Endodermal cell (in vitro differentiated cells): ENCODE measurements at regions not wholly inside any gene's neighbourhood (a gene's known extent, or its start where the extent isn't known, plus 50 kb on each side); places are given as distances from the start of the nearest gene placed in this dataset.

Source experiments
- DNase-seq: peaks from one replicate; pipeline ENCODE4 v3.0.0-alpha.2; 2017
- H3K27ac ChIP-seq: 2 replicates; pipeline ENCODE4 v1.5.1; 2013; ENCODE audit warnings: mild to moderate bottlenecking, low read depth, low read length, moderate library complexity
- H3K27me3 ChIP-seq: 2 replicates; pipeline ENCODE4 v1.6.1; 2013; ENCODE audit warnings: mild to moderate bottlenecking, low read length, moderate library complexity; ENCODE audit not compliant: insufficient read depth, control insufficient read depth, poor library complexity, severe bottlenecking
- H3K36me3 ChIP-seq: 2 replicates; pipeline ENCODE4 v1.7.0; 2013; ENCODE audit warnings: mild to moderate bottlenecking, low read length, moderate library complexity; ENCODE audit not compliant: control insufficient read depth, insufficient read depth
- H3K4me1 ChIP-seq: one replicate; pipeline ENCODE4 v1.7.0; 2013; ENCODE audit warnings: low read length; ENCODE audit not compliant: control insufficient read depth, insufficient read depth
- H3K4me3 ChIP-seq: 2 replicates; pipeline ENCODE4 v1.5.1; 2013; ENCODE audit warnings: mild to moderate bottlenecking, low read length, moderate library complexity
- H3K9ac ChIP-seq: 2 replicates; pipeline ENCODE4 v1.6.1; 2013; ENCODE audit warnings: mild to moderate bottlenecking, low read length, moderate library complexity; ENCODE audit not compliant: poor library complexity, severe bottlenecking; ENCODE audit errors: extremely low read depth
- H3K9me3 ChIP-seq: 2 replicates; pipeline ENCODE4 v1.6.1; 2013; ENCODE audit warnings: mild to moderate bottlenecking, low read length, moderate library complexity; ENCODE audit not compliant: control insufficient read depth
- H3K27ac Mint-ChIP-seq: 2 replicates; pipeline ENCODE4 v1.8.0; 2020; ENCODE audit warnings: mixed read lengths
- H3K27me3 Mint-ChIP-seq: 2 replicates; pipeline ENCODE4 v1.8.0; 2021; ENCODE audit warnings: mild to moderate bottlenecking, mixed read lengths; ENCODE audit not compliant: insufficient read depth
- H3K36me3 Mint-ChIP-seq: 2 replicates; pipeline ENCODE4 v1.8.0; 2020; ENCODE audit warnings: low read depth, mixed read lengths
- H3K4me1 Mint-ChIP-seq: 2 replicates; pipeline ENCODE4 v1.8.0; 2020; ENCODE audit warnings: mixed read lengths
- H3K4me3 Mint-ChIP-seq: 2 replicates; pipeline ENCODE4 v1.8.0; 2020; ENCODE audit warnings: mild to moderate bottlenecking, moderate library complexity, mixed read lengths
- H3K9me3 Mint-ChIP-seq: 2 replicates; pipeline ENCODE4 v1.8.0; 2020; ENCODE audit warnings: mild to moderate bottlenecking, mixed read lengths
- WGBS, 2 experiments: methylation state at CpG; one replicate each; pipeline versions ENCODE4 v1.1.5 to v1.1.7; 2013; ENCODE audit warnings: missing lambda C conversion rate in 2 of 2, mixed read lengths in 1 of 2; ENCODE audit not compliant: insufficient coverage in 1 of 2, insufficient read length in 1 of 2; 5-methylcytosine and 5-hydroxymethylcytosine counted together
- TF ChIP-seq, protein P1 (sequence below): fragments of 200-600 bp; sonication (generic); conservative IDR thresholded peaks from 2 replicates; pipeline ENCODE4 v1.5.0; 2021; ENCODE audit warnings: antibody characterized with exemption, mild to moderate bottlenecking

DNA sequence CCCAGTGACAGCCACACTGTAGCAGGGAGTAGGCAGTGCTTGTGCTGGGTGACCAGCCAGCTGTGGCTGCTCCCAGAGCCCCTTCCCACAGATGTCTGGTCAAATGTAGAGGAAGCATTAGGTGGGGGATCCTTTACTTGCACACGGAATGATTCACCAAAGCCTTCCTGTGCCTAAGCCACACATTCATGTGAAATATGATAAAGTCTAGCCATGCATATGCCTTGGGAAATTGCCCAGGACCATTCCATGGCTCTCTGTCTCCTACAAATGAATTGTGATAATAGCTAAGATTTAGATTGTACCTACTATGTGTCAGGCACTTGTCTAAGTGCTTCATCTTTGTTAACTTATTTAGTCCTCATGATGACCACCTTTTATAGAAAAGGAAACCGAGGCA is 217.5 kb upstream of the E2F8 start:
- H3K36me3 Mint-ChIP-seq, result no peaks in the 10 kb centered on the region
- Histone ChIP-seq H3K9ac (no peak overlapping the region), H3K4me3 (no peak overlapping the region), H3K36me3 (no peaks in the 10 kb centered on the region), H3K27me3 (no peaks in the 10 kb centered on the region), H3K9me3 (no peaks in the 10 kb centered on the region), H3K4me1 (no peaks in the 10 kb centered on the region), H3K27ac (no peak overlapping the region)
- H3K27ac Mint-ChIP-seq, result no peak overlapping the region
- peak; percentile 28 for DNase-seq
- no peak overlapping the region for H3K4me3 Mint-ChIP-seq
- 97 to 100% methylated on average over 1 to 2 of the region's 2 CpGs for WGBS, 2 experiments
- H3K4me1 Mint-ChIP-seq, result peaks cover 5% of the 10 kb centered on the region
- TF ChIP-seq, protein P1, sequence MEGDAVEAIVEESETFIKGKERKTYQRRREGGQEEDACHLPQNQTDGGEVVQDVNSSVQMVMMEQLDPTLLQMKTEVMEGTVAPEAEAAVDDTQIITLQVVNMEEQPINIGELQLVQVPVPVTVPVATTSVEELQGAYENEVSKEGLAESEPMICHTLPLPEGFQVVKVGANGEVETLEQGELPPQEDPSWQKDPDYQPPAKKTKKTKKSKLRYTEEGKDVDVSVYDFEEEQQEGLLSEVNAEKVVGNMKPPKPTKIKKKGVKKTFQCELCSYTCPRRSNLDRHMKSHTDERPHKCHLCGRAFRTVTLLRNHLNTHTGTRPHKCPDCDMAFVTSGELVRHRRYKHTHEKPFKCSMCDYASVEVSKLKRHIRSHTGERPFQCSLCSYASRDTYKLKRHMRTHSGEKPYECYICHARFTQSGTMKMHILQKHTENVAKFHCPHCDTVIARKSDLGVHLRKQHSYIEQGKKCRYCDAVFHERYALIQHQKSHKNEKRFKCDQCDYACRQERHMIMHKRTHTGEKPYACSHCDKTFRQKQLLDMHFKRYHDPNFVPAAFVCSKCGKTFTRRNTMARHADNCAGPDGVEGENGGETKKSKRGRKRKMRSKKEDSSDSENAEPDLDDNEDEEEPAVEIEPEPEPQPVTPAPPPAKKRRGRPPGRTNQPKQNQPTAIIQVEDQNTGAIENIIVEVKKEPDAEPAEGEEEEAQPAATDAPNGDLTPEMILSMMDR, result no peak
- H3K9me3 Mint-ChIP-seq, result no peaks in the 10 kb centered on the region
- H3K27me3 Mint-ChIP-seq, result no peaks in the 10 kb centered on the region

DNA sequence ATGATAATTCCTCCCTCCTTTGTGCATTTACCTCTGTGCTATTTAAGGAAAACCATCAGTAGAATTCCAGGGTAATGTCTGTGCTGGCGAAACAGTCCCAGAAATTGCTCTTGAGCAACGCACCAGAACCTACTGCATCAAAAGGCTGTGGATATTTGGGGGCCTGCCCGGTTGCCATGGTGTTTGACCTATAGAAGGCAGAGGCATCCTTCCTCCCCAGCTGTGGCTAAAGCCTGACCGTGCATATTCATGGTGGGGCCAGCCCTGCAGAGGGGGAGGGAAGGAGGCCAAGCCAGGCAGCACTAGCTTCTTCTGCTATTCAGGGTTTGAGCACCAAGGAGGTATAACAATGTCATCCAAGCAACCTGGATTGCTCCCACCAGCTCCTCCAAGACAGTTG is 215.0 kb upstream of the E2F8 start:
- no peaks in the 10 kb centered on the region for H3K36me3 Mint-ChIP-seq
- Histone ChIP-seq H3K27ac (peak overlapping the region; percentile 39), H3K36me3 (no peaks in the 10 kb centered on the region), H3K27me3 (no peaks in the 10 kb centered on the region), H3K4me3 (no peak overlapping the region), H3K9ac (no peak overlapping the region), H3K4me1 (no peaks in the 10 kb centered on the region), H3K9me3 (no peaks in the 10 kb centered on the region)
- H3K27ac Mint-ChIP-seq, result no peak overlapping the region
- H3K4me3 Mint-ChIP-seq, result no peak overlapping the region
- H3K9me3 Mint-ChIP-seq, result no peaks in the 10 kb centered on the region
- H3K4me1 Mint-ChIP-seq, result peaks cover 5% of the 10 kb centered on the region
- peak; percentile 39 for DNase-seq
- H3K27me3 Mint-ChIP-seq, result no peaks in the 10 kb centered on the region
- TF ChIP-seq, protein P1, result no peak
- 47 to 64% methylated on average over 3 to 4 of the region's 4 CpGs for WGBS, 2 experiments

DNA sequence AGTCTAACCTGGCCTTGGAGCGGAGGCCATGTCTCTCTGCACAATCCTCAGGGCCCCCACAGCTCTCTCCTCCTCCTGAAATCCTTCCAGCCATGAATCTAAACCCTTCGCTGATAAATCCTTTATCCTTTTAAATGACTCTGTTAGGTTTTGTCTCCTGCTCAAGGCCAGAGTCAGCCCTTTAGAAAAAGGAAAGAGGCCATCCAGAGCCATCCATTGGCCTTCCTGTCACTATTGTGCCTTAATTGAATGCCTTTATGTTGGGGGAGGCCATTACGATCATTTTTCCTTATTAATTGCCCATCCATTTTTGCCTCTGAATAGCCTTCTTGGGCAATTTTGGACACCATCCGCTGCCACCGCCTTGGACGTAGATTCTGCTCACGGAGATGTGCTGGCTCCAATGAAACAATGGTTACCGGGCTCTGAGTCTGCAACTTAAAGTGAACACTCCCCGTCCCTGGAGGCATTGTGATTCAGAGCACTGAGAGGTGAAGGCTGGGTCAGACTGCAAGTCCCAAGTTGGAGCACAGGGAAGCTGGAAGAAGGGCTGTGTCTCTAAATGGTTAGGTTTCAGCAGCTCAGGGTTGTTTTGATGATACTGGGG is 213.0 kb upstream of the E2F8 start:
- Mint-ChIP-seq H3K4me1 (peaks cover 5% of the 10 kb centered on the region), H3K27me3 (no peaks in the 10 kb centered on the region), H3K9me3 (no peaks in the 10 kb centered on the region), H3K27ac (no peak overlapping the region), H3K36me3 (no peaks in the 10 kb centered on the region), H3K4me3 (no peak overlapping the region)
- no peak overlapping the region for H3K4me3 ChIP-seq
- H3K27me3 ChIP-seq, result no peaks in the 10 kb centered on the region
- peak; percentile 38 for DNase-seq
- no peaks in the 10 kb centered on the region for H3K36me3 ChIP-seq
- peak overlapping the region; percentile 45 for H3K27ac ChIP-seq
- H3K9me3 ChIP-seq, result no peaks in the 10 kb centered on the region
- no peaks in the 10 kb centered on the region for H3K4me1 ChIP-seq
- TF ChIP-seq, protein P1, result no peak
- no peak overlapping the region for H3K9ac ChIP-seq
- 73 to 83% methylated on average over 8 to 9 of the region's 9 CpGs for WGBS, 2 experiments
